SK-N-MC (cell line): ENCODE measurements at regions not wholly inside any gene's neighbourhood (a gene's known extent, or its start where the extent isn't known, plus 50 kb on each side); places are given as distances from the start of the nearest gene placed in this dataset.
"Not testable (repeated sequence)": the region's sequence is repeated elsewhere in the genome, so short reads cannot be mapped to it uniquely, and the experiment has no call there.

Source experiments
- EZH2 ChIP-seq: fragments of 200-600 bp; sonication (generic); IDR thresholded peaks from one replicate; pipeline ENCODE4 v1.6.1; 2017; ENCODE audit warnings: antibody characterized with exemption
- POLR2AphosphoS5 ChIP-seq: IDR thresholded peaks from 2 replicates; pipeline ENCODE4 v1.6.1; 2012; ENCODE audit warnings: mild to moderate bottlenecking, low read depth, low read length, borderline replicate concordance

DNA sequence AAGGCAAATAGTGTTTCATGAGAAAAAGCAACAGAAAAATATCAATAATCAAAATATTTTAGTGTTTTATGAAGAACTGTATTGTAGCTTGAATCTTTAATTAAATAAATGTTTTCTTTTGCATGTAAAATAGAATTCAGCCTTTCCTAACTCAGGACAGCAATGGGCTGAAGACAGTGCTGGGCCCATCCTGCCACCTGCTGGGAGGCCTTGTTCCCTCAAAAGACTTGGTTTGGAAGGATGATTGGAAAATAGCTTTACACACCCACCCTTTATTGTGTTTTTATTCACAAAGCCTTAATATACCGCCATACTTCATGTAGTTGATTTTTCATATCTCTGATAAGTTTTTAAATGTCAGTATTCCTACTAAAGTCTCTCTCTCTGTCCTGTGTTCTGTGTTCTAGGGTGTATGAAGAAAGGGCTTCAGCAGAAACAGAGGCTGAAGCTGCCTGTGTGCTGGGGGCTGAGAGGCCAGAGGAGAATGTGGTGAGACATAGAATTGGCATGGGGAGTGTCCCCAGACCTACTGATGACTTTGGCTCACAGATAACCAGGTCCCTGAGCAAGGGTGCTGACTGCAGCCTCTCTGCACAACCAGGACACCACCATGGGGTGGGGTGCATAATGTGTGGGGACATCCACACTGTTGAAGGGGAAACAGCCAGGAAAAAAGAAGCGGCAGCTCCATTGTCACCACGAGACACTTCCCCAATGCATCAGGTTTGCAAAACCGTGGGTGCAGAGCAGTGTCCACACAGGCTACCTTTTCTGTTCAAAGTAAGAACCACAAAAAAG, 286.0 kb upstream of the WSB1 start:
- not testable (repeated sequence) for TF ChIP-seq EZH2, POLR2AphosphoS5
